ENCODE measurements at regions not wholly inside any gene's neighbourhood (a gene's known extent, or its start where the extent isn't known, plus 50 kb on each side); places are given as distances from the start of the nearest gene placed in this dataset.

GRCh38 chr4:38387348-38387747, 276.7 kb upstream of the KLF3 start:
- TF ChIP-seq TP53 (CRISPR knock-in tag; IDR thresholded peaks at IDR 0.05) (no peak), SOX15 (CRISPR knock-in tag; IDR thresholded peaks at IDR 0.05) (no peak), GABPB1 (CRISPR knock-in tag; IDR thresholded peaks at IDR 0.05) (no peak), NFYB (CRISPR knock-in tag; conservative IDR thresholded peaks at IDR 0.05; ENCODE audit: low read depth) (no peak), FOXP1 (CRISPR knock-in tag; IDR thresholded peaks at IDR 0.05; ENCODE audit: borderline replicate concordance) (no peak), FOXK1 (CRISPR knock-in tag; IDR thresholded peaks at IDR 0.05) (no peak), ESRRA (CRISPR knock-in tag; IDR thresholded peaks at IDR 0.05; ENCODE audit: borderline replicate concordance) (no peak), TEAD1 (CRISPR knock-in tag; IDR thresholded peaks at IDR 0.05) (no peak), IRF2 (CRISPR knock-in tag; IDR thresholded peaks at IDR 0.05; ENCODE audit: borderline replicate concordance, low read depth) (no peak), ZNF512 (CRISPR knock-in tag; IDR thresholded peaks at IDR 0.05; ENCODE audit: borderline replicate concordance) (no peak)
- TF ChIP-seq, protein P1, sequence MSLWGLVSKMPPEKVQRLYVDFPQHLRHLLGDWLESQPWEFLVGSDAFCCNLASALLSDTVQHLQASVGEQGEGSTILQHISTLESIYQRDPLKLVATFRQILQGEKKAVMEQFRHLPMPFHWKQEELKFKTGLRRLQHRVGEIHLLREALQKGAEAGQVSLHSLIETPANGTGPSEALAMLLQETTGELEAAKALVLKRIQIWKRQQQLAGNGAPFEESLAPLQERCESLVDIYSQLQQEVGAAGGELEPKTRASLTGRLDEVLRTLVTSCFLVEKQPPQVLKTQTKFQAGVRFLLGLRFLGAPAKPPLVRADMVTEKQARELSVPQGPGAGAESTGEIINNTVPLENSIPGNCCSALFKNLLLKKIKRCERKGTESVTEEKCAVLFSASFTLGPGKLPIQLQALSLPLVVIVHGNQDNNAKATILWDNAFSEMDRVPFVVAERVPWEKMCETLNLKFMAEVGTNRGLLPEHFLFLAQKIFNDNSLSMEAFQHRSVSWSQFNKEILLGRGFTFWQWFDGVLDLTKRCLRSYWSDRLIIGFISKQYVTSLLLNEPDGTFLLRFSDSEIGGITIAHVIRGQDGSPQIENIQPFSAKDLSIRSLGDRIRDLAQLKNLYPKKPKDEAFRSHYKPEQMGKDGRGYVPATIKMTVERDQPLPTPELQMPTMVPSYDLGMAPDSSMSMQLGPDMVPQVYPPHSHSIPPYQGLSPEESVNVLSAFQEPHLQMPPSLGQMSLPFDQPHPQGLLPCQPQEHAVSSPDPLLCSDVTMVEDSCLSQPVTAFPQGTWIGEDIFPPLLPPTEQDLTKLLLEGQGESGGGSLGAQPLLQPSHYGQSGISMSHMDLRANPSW (CRISPR knock-in tag; conservative IDR thresholded peaks at IDR 0.05; ENCODE audit: low read depth), result no peak
- TF ChIP-seq, protein P2, sequence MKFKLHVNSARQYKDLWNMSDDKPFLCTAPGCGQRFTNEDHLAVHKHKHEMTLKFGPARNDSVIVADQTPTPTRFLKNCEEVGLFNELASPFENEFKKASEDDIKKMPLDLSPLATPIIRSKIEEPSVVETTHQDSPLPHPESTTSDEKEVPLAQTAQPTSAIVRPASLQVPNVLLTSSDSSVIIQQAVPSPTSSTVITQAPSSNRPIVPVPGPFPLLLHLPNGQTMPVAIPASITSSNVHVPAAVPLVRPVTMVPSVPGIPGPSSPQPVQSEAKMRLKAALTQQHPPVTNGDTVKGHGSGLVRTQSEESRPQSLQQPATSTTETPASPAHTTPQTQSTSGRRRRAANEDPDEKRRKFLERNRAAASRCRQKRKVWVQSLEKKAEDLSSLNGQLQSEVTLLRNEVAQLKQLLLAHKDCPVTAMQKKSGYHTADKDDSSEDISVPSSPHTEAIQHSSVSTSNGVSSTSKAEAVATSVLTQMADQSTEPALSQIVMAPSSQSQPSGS (CRISPR knock-in tag; IDR thresholded peaks at IDR 0.05; ENCODE audit: borderline replicate concordance, low read depth), result no peak
- TF ChIP-seq, protein P3, sequence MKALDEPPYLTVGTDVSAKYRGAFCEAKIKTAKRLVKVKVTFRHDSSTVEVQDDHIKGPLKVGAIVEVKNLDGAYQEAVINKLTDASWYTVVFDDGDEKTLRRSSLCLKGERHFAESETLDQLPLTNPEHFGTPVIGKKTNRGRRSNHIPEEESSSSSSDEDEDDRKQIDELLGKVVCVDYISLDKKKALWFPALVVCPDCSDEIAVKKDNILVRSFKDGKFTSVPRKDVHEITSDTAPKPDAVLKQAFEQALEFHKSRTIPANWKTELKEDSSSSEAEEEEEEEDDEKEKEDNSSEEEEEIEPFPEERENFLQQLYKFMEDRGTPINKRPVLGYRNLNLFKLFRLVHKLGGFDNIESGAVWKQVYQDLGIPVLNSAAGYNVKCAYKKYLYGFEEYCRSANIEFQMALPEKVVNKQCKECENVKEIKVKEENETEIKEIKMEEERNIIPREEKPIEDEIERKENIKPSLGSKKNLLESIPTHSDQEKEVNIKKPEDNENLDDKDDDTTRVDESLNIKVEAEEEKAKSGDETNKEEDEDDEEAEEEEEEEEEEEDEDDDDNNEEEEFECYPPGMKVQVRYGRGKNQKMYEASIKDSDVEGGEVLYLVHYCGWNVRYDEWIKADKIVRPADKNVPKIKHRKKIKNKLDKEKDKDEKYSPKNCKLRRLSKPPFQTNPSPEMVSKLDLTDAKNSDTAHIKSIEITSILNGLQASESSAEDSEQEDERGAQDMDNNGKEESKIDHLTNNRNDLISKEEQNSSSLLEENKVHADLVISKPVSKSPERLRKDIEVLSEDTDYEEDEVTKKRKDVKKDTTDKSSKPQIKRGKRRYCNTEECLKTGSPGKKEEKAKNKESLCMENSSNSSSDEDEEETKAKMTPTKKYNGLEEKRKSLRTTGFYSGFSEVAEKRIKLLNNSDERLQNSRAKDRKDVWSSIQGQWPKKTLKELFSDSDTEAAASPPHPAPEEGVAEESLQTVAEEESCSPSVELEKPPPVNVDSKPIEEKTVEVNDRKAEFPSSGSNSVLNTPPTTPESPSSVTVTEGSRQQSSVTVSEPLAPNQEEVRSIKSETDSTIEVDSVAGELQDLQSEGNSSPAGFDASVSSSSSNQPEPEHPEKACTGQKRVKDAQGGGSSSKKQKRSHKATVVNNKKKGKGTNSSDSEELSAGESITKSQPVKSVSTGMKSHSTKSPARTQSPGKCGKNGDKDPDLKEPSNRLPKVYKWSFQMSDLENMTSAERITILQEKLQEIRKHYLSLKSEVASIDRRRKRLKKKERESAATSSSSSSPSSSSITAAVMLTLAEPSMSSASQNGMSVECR (CRISPR knock-in tag; IDR thresholded peaks at IDR 0.05; ENCODE audit: borderline replicate concordance), result no peak
- Mint-ChIP-seq H3K4me3 (no peak overlapping the region), H3K36me3 (peaks cover 33% of the 10 kb centered on the region), H3K27me3 (ENCODE audit: low read depth) (no peaks in the 10 kb centered on the region), H3K4me1 (peaks cover 9% of the 10 kb centered on the region), H3K9me3 (peaks cover 40% of the 10 kb centered on the region), H3K27ac (no peak overlapping the region)
- ChIA-PET POLR2A (interaction anchor here (0.5 kb wide), 1 partner anchor 58 kb away, joined by 3 read pairs; no protein-coding TSS in a partner anchor), CTCF (no interaction called here)
- ATAC-seq (no peak), DNase-seq (ENCODE audit: low spot score) (no peak)

DNA sequence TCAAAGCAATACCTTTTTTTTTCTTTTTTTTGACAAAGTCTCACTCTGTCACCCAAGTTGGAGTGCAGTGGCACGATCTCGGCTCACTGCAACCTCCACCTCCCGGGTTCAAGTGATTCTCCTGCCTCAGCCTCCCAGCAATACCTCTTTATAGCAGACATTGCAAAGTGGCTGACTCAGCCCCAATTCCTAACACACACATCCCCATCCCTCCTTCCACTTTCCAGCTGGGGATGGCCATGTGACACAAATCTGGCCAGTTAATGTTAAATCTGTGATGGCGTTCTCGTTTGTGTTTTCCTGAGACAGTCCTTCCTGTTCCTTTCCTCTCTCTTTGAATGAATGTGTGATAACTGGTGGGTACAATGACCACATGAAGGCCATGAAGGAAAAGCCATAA, 276.2 kb upstream of the KLF3 start:
- Mint-ChIP-seq H3K9me3 (peaks cover 44% of the 10 kb centered on the region), H3K27ac (no peak overlapping the region), H3K4me3 (no peak overlapping the region), H3K27me3 (ENCODE audit: low read depth) (no peaks in the 10 kb centered on the region), H3K36me3 (peaks cover 37% of the 10 kb centered on the region), H3K4me1 (peaks cover 9% of the 10 kb centered on the region)
- DNase-seq (ENCODE audit: low spot score), result no peak
- POLR2A ChIA-PET, result no interaction called here
- no peak for ATAC-seq
- CTCF ChIA-PET, result no interaction called here
- TF ChIP-seq ZNF232 (CRISPR knock-in tag; IDR thresholded peaks at IDR 0.05) (no peak), TP53 (CRISPR knock-in tag; IDR thresholded peaks at IDR 0.05) (no peak), PRRX2 (CRISPR knock-in tag; IDR thresholded peaks at IDR 0.05) (no peak), NR1H2 (CRISPR knock-in tag; IDR thresholded peaks at IDR 0.05) (no peak), TEAD4 (CRISPR knock-in tag; IDR thresholded peaks at IDR 0.05) (no peak), NFATC4 (CRISPR knock-in tag; IDR thresholded peaks at IDR 0.05) (no peak), ZNF512 (CRISPR knock-in tag; IDR thresholded peaks at IDR 0.05; ENCODE audit: borderline replicate concordance) (no peak)
- TF ChIP-seq, protein P4, sequence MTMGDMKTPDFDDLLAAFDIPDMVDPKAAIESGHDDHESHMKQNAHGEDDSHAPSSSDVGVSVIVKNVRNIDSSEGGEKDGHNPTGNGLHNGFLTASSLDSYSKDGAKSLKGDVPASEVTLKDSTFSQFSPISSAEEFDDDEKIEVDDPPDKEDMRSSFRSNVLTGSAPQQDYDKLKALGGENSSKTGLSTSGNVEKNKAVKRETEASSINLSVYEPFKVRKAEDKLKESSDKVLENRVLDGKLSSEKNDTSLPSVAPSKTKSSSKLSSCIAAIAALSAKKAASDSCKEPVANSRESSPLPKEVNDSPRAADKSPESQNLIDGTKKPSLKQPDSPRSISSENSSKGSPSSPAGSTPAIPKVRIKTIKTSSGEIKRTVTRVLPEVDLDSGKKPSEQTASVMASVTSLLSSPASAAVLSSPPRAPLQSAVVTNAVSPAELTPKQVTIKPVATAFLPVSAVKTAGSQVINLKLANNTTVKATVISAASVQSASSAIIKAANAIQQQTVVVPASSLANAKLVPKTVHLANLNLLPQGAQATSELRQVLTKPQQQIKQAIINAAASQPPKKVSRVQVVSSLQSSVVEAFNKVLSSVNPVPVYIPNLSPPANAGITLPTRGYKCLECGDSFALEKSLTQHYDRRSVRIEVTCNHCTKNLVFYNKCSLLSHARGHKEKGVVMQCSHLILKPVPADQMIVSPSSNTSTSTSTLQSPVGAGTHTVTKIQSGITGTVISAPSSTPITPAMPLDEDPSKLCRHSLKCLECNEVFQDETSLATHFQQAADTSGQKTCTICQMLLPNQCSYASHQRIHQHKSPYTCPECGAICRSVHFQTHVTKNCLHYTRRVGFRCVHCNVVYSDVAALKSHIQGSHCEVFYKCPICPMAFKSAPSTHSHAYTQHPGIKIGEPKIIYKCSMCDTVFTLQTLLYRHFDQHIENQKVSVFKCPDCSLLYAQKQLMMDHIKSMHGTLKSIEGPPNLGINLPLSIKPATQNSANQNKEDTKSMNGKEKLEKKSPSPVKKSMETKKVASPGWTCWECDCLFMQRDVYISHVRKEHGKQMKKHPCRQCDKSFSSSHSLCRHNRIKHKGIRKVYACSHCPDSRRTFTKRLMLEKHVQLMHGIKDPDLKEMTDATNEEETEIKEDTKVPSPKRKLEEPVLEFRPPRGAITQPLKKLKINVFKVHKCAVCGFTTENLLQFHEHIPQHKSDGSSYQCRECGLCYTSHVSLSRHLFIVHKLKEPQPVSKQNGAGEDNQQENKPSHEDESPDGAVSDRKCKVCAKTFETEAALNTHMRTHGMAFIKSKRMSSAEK (CRISPR knock-in tag; IDR thresholded peaks at IDR 0.05; ENCODE audit: borderline replicate concordance), result no peak
